HG03520 (cell line): ENCODE measurements at regions not wholly inside any gene's neighbourhood (a gene's known extent, or its start where the extent isn't known, plus 50 kb on each side); places are given as distances from the start of the nearest gene placed in this dataset.
"Not testable (repeated sequence)": the region's sequence is repeated elsewhere in the genome, so short reads cannot be mapped to it uniquely, and the experiment has no call there.

Source experiments
- ATAC-seq: cut with Tn5 transposase; IDR thresholded peaks from one replicate; pipeline ENCODE4 v1.9.1; 2021; ENCODE audit warnings: mild to moderate bottlenecking, moderate library complexity; ENCODE audit not compliant: unreplicated experiment

- ATAC-seq, result not testable (repeated sequence)
Measured at GRCh38 chr2:111420074-111420473, 299.4 kb downstream of the BCL2L11 start.

- not testable (repeated sequence) for ATAC-seq
Measured at GRCh38 chr2:111420835-111421234, 300.1 kb downstream of the BCL2L11 start.

- ATAC-seq, result not testable (repeated sequence)
Measured at GRCh38 chr2:111421949-111422348, 301.2 kb downstream of the BCL2L11 start.

- ATAC-seq, result not testable (repeated sequence)
Measured at GRCh38 chr2:111422562-111422961, 301.8 kb downstream of the BCL2L11 start.

GRCh38 chr2:111423184-111423583 lies 302.5 kb downstream of the BCL2L11 start:
- ATAC-seq, result not testable (repeated sequence)

GRCh38 chr2:111424176-111424575 lies 303.5 kb downstream of the BCL2L11 start:
- ATAC-seq, result not testable (repeated sequence)

- not testable (repeated sequence) for ATAC-seq
Measured at GRCh38 chr2:111424851-111425309, 304.2 kb downstream of the BCL2L11 start.

- not testable (repeated sequence) for ATAC-seq
Measured at GRCh38 chr2:111425789-111426201, 305.1 kb downstream of the BCL2L11 start.

GRCh38 chr2:111427346-111427745 lies 306.6 kb downstream of the BCL2L11 start:
- ATAC-seq, result not testable (repeated sequence)

- not testable (repeated sequence) for ATAC-seq
Measured at GRCh38 chr2:111428915-111429314, 308.2 kb downstream of the BCL2L11 start.

GRCh38 chr2:111429353-111429752 lies 308.6 kb downstream of the BCL2L11 start:
- not testable (repeated sequence) for ATAC-seq

GRCh38 chr2:111430817-111431661 lies 310.3 kb downstream of the BCL2L11 start:
- ATAC-seq, result peak; percentile 44

- ATAC-seq, result not testable (repeated sequence)
Measured at GRCh38 chr2:111432423-111432822, 311.7 kb downstream of the BCL2L11 start.

GRCh38 chr2:111432916-111433499 lies 312.3 kb downstream of the BCL2L11 start:
- ATAC-seq, result not testable (repeated sequence)

- not testable (repeated sequence) for ATAC-seq
Measured at GRCh38 chr2:111433892-111434607, 313.3 kb downstream of the BCL2L11 start.

GRCh38 chr2:111434608-111434939 lies 313.9 kb downstream of the BCL2L11 start:
- not testable (repeated sequence) for ATAC-seq

GRCh38 chr2:111435553-111436310 lies 315.0 kb downstream of the BCL2L11 start:
- not testable (repeated sequence) for ATAC-seq

GRCh38 chr2:111436411-111436810 lies 315.7 kb downstream of the BCL2L11 start:
- not testable (repeated sequence) for ATAC-seq

- not testable (repeated sequence) for ATAC-seq
Measured at GRCh38 chr2:111437288-111437990, 316.7 kb downstream of the BCL2L11 start.

GRCh38 chr2:111438161-111438560 lies 317.4 kb downstream of the BCL2L11 start:
- not testable (repeated sequence) for ATAC-seq
